ENCODE measurements at regions not wholly inside any gene's neighbourhood (a gene's known extent, or its start where the extent isn't known, plus 50 kb on each side); places are given as distances from the start of the nearest gene placed in this dataset.

DNA sequence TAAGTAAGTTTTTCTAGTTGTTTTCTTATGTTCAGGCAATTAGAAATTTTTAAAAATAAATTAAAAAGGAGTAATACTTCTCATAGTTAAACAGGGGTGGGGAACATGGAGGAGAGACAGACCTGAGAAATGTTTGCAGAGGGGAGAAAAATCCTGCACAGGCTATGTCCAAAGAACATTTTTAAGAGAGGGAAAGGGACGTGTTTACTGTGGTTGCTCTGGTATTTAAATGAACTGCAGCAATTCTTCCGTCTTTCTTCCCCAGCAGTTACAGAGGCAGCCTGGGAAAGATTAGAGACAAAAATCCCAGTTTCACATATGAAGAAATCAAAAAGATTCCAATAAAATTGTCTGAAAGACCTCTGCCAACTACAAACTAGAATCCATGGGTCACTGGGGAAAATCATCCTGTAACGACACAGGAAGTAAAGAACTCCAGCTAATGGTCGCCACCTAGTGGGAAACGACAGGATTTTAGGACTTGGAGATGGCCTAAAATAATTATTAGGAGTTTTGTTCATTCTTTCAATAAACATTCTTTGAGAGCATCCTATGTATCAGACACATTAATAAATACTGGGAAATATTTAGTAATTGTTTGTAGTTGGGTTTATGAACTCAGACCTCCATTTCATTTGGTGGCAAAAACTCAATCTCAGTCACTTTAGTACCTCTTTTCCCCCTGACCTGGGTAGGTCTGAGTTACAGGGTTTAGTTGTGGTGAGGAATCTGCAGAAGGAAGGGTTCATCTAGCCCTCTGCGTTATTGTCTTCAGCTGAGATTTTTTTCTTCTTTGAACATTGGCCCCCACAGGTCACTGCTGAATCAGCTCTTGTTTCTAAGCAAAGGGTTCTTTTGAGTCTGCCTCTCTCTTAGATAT lies 69.9 kb upstream of the GOLIM4 start:
- peak; percentile 33 for DNase-seq (ENCODE audit: low read depth, low spot score)

- DNase-seq (ENCODE audit: low read depth, low spot score) = no peak
These were observed 66.4 kb upstream of the GOLIM4 start for GRCh38 chr3:168162172-168162571.

DNA sequence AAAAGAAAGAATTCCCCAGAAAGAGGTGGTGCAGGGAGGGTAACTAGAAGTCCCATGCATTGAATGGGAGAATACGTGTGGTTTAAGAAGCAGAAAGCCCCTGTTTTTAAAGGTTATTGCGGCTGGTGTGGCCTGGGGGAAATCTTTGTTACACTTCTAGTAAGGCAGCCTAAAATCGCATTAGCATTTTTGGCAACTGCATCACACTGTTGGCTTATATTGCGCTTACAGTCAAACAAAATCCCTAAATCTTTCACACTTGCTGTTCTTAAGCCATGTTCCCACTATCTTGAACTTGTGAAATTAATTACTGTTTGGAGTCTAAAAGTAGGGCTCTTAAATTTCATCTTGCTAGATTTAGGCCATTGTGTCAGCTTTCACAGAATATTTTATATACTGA lies 66.0 kb upstream of the GOLIM4 start:
- no peak for DNase-seq (ENCODE audit: low read depth, low spot score)

GRCh38 chr3:168157903-168158302 lies 62.2 kb upstream of the GOLIM4 start:
- DNase-seq (ENCODE audit: low read depth, low spot score) = no peak

- DNase-seq (ENCODE audit: low read depth, low spot score) = no peak
These were observed 61.5 kb upstream of the GOLIM4 start for GRCh38 chr3:168157099-168157700.

GRCh38 chr3:168156479-168156878 lies 60.8 kb upstream of the GOLIM4 start:
- DNase-seq (ENCODE audit: low read depth, low spot score) = no peak

DNA sequence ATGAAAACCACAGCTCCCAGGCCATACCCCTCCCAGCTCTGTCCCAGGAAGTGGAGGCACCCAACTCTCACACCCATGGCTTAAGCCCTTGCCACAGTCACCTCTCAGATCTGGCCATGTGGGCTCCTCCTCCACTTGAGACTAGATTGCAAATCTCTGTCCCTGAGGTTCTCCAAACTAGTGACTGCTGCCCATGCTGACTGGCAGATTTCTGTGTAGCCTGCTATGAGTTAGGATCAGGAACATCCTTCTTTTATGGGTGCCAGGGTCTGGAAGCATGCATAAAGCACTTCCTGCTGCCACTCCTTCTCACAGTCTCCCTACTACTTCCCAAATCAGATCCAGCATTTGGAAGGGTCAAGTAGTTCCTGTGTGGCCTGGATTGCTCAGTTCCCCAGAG lies 59.6 kb upstream of the GOLIM4 start:
- DNase-seq (ENCODE audit: low read depth, low spot score) = no peak

- no peak for DNase-seq (ENCODE audit: low read depth, low spot score)
These were observed 58.4 kb upstream of the GOLIM4 start for GRCh38 chr3:168154089-168154488.

DNA sequence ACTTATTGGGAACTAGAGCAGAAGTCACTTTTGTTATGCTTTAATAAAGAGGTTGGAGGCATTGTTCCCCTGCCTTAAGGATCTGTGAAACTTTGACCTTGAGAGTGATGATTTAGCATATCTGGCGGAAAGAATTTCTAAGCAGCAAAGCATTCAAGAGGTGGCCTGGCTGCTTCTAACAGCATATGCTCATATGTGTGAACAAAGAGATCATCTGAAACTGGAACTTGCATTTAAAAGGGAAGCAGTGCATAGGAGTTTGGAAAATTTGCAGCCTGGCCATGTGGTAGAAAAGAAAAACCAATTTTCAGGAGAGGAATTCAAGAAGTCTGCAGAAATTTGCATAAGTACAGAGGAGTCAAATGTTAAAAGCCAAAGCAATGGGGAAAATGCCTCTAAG lies 56.4 kb upstream of the GOLIM4 start:
- DNase-seq (ENCODE audit: low read depth, low spot score) = no peak

All from pulmonary artery endothelial cell (primary cell).